Uterus (tissue), 3 donors: ENCODE measurements at regions not wholly inside any gene's neighbourhood (a gene's known extent, or its start where the extent isn't known, plus 50 kb on each side); places are given as distances from the start of the nearest gene placed in this dataset.

Source experiments
- DNase-seq, 2 donors: peaks; one replicate each; pipeline ENCODE4 v3.0.0-alpha.2; 2019 to 2020
- H3K27ac ChIP-seq, 2 donors: fragments of 200-600 bp; sonication (generic); 1 replicate in 1 of 2; 2 replicates in 1 of 2; pipeline ENCODE4 v1.5.1; 2016 to 2018
- H3K27me3 ChIP-seq, 2 donors: fragments of 200-600 bp; sonication (generic); one replicate each; pipeline ENCODE4 v1.5.1; 2018 to 2019; ENCODE audit warnings: control low read depth in 1 of 2
- H3K36me3 ChIP-seq, 2 donors: fragments of 200-600 bp; sonication (generic); one replicate each; pipeline ENCODE4 v1.5.1; 2019; ENCODE audit warnings: control low read depth in 1 of 2
- H3K4me1 ChIP-seq, 2 donors: fragments of 200-600 bp; sonication (generic); one replicate each; pipeline ENCODE4 v1.5.1; 2018 to 2019; ENCODE audit warnings: control low read depth in 1 of 2
- H3K4me3 ChIP-seq, 2 donors: fragments of 200-600 bp; sonication (generic); 1 replicate in 1 of 2; 2 replicates in 1 of 2; pipeline ENCODE4 v1.5.1; 2018 to 2019; ENCODE audit warnings: mild to moderate bottlenecking in 1 of 2
- H3K9me3 ChIP-seq, 2 donors: fragments of 200-600 bp; sonication (generic); one replicate each; pipeline ENCODE4 v1.5.1; 2019; ENCODE audit warnings: control low read depth in 1 of 2
- POLR2A ChIP-seq, 2 donors: fragments of 450-650 bp; IDR thresholded peaks; one replicate each; pipeline ENCODE4 v1.6.1; 2016; ENCODE audit warnings: antibody characterized with exemption in 2 of 2, mild to moderate bottlenecking in 1 of 2, moderate library complexity in 1 of 2
- intact Hi-C: fragments of 100-400 bp; cut with DNase I; formaldehyde crosslinking; loops from one replicate; pipeline ENCODE4 v1.15.1; 2023; ENCODE audit warnings: low total_unique reads
- TF ChIP-seq, protein P1 (sequence below), 4 experiments: fragments of 200-600 bp in 2 of 4; fragments of 450-650 bp in 2 of 4; sonication (generic) in 2 of 4; IDR thresholded peaks; one replicate each; pipeline ENCODE4 v1.5.1; 2016 to 2019; ENCODE audit warnings: antibody characterized with exemption in 4 of 4, mild to moderate bottlenecking in 2 of 4, moderate library complexity in 1 of 4
- donor health status: DM: yes; HTN: yes; CAD: no.

DNA sequence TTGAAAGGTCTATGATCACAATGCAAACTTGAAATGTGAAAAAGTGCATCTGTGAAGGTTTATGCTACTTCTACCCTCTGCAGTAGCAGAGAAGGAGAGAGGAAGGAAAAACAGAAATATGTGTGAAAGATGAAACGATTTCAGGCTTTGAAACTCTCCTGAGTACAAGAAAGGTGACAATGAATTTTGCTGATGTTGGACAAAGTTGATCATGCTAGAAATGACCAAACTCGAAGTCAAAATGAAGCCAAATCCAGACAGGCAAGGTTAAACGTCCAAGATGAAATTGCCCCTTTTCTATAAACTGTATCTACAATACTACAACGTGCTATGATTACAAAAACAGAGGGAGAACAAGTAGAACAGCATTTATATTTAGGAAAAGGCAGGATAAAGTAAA lies 67.0 kb upstream of the C7orf33 start:
- Histone ChIP-seq H3K36me3 (no peaks in the 10 kb centered on the region), H3K27ac (no peak overlapping the region), H3K4me1 (no peaks in the 10 kb centered on the region), H3K27me3 (no peaks in the 10 kb centered on the region), H3K9me3 (no peaks in the 10 kb centered on the region), H3K4me3 (no peak overlapping the region)
- TF ChIP-seq, protein P1, sequence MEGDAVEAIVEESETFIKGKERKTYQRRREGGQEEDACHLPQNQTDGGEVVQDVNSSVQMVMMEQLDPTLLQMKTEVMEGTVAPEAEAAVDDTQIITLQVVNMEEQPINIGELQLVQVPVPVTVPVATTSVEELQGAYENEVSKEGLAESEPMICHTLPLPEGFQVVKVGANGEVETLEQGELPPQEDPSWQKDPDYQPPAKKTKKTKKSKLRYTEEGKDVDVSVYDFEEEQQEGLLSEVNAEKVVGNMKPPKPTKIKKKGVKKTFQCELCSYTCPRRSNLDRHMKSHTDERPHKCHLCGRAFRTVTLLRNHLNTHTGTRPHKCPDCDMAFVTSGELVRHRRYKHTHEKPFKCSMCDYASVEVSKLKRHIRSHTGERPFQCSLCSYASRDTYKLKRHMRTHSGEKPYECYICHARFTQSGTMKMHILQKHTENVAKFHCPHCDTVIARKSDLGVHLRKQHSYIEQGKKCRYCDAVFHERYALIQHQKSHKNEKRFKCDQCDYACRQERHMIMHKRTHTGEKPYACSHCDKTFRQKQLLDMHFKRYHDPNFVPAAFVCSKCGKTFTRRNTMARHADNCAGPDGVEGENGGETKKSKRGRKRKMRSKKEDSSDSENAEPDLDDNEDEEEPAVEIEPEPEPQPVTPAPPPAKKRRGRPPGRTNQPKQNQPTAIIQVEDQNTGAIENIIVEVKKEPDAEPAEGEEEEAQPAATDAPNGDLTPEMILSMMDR (IDR thresholded peaks at IDR 0.05): no peak
- no peak for TF ChIP-seq POLR2A (IDR thresholded peaks at IDR 0.05)
- no peak for DNase-seq
- intact Hi-C loops: no loop called here

DNA sequence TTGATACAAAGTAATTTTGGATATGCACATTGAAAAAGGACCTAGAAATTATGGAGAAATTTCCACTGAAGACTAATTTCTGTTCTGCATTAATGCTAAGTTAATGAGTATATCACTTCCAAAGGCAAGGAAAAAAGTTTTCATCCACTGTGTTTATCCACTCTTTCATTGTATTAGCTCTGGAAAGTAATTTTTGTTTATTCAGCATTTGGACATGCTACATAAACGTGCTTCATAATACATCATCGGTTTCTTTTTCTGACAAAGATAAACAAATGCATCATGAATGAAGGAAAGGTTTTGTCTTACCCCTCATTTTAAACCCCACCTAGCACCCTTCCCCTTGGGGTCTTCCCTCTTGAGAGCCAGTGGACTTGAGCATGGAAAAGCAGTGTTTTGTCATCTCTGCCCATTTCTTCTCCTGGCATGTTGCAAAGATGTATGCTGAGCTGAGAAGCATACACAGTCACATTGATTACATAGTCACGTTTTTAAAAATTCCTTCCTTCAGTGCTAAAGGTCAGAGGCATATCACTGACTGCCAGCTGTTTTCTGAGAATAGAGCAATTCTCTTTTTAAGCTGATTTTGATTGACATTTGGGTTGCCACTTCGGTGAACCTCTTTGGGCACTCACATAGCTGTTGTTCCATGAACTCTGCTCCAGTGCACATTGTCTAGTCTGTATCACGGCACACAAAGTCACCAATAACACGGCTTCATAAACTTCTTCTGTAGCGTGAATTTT lies 65.9 kb upstream of the C7orf33 start:
- Histone ChIP-seq H3K36me3 (no peaks in the 10 kb centered on the region), H3K27ac (no peak overlapping the region), H3K9me3 (no peaks in the 10 kb centered on the region), H3K27me3 (no peaks in the 10 kb centered on the region), H3K4me1 (no peaks in the 10 kb centered on the region), H3K4me3 (no peak overlapping the region)
- no peak for DNase-seq
- intact Hi-C loops: no loop called here
- TF ChIP-seq, protein P1 (IDR thresholded peaks at IDR 0.05): no peak
- no peak for TF ChIP-seq POLR2A (IDR thresholded peaks at IDR 0.05)

DNA sequence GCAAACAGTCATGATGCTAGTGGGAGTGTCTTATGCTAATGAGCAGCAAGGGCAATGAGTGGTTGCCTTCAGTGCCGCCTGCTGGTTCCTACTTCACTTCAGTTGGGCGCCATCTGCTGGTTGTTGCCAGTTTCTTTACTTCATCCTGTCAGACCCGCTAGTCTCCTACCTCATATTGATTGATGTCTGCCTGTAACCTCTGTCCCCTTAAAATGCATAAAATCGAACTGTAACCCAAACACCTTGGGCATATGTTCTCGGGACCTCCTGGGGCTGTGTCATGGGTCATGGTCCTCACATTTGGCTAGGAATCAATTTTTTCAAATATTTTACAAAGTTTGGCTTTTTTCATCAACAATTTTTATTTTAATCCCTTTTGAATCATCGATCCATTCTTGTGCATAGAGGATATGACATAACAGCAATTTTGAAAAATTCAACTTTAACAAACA lies 62.8 kb upstream of the C7orf33 start:
- H3K9me3 ChIP-seq: no peaks in the 10 kb centered on the region
- H3K27me3 ChIP-seq: no peaks in the 10 kb centered on the region
- peak; percentile 32 to 36 for DNase-seq
- no peaks in the 10 kb centered on the region for H3K4me1 ChIP-seq
- intact Hi-C loops: no loop called here
- no peak overlapping the region for H3K27ac ChIP-seq
- H3K36me3 ChIP-seq: no peaks in the 10 kb centered on the region
- TF ChIP-seq, protein P1 (IDR thresholded peaks at IDR 0.05): peak; percentile 20 to 36 (median 30)
- TF ChIP-seq POLR2A (IDR thresholded peaks at IDR 0.05): no peak
- no peak overlapping the region for H3K4me3 ChIP-seq

DNA sequence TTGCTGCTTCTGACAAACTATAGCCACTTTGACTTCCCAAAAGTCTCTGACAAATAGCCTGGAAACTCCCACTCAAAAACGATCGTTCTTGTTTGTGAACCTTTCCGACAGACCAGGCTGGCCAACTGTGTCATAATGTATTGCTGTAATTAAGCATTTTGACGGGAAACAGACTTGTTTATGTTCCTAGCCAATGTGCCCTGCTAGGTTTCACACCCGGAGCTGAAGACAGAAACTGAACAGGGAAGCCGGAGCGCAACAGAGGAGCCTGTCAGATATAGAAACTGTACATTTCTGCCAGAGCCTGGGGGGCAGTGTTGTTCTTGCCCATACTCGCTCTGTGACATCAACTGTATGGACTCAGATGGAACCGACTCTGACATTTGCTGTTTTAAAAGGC lies 55.3 kb upstream of the C7orf33 start:
- intact Hi-C loops: no loop called here
- Histone ChIP-seq H3K9me3 (no peaks in the 10 kb centered on the region), H3K27ac (peak overlapping the region in 1 of 2 donors; percentile 60), H3K4me3 (no peak overlapping the region), H3K27me3 (no peaks in the 10 kb centered on the region), H3K4me1 (no peaks in the 10 kb centered on the region), H3K36me3 (no peaks in the 10 kb centered on the region)
- TF ChIP-seq, protein P1 (IDR thresholded peaks at IDR 0.05): no peak
- TF ChIP-seq POLR2A (IDR thresholded peaks at IDR 0.05): no peak
- peak in 1 of 2 donors; percentile 59 for DNase-seq

GRCh38 chr7:148537435-148537834 lies 53.1 kb upstream of the C7orf33 start:
- DNase-seq: no peak
- Histone ChIP-seq H3K27ac (no peak overlapping the region), H3K27me3 (no peaks in the 10 kb centered on the region), H3K4me3 (no peak overlapping the region), H3K9me3 (no peaks in the 10 kb centered on the region), H3K36me3 (no peaks in the 10 kb centered on the region), H3K4me1 (no peaks in the 10 kb centered on the region)
- TF ChIP-seq, protein P1 (IDR thresholded peaks at IDR 0.05): no peak
- no peak for TF ChIP-seq POLR2A (IDR thresholded peaks at IDR 0.05)
- intact Hi-C loops: no loop called here
